PFSK-1 (cell line): ENCODE measurements at regions not wholly inside any gene's neighbourhood (a gene's known extent, or its start where the extent isn't known, plus 50 kb on each side); places are given as distances from the start of the nearest gene placed in this dataset.

ENCODE experiments used
- POLR2AphosphoS5 ChIP-seq: IDR thresholded peaks from 2 replicates; pipeline ENCODE4 v1.6.1; 2012; ENCODE audit warnings: low read depth, mild to moderate bottlenecking, control low read depth, low read length, moderate library complexity
- SIN3A ChIP-seq: IDR thresholded peaks from 2 replicates; pipeline ENCODE4 v1.6.1; 2012; ENCODE audit warnings: mild to moderate bottlenecking, low read length, moderate library complexity, borderline replicate concordance; ENCODE audit not compliant: insufficient read depth
- TAF1 ChIP-seq: IDR thresholded peaks from 2 replicates; pipeline ENCODE4 v1.6.1; 2012; ENCODE audit warnings: low read length, control low read depth, borderline replicate concordance; ENCODE audit not compliant: insufficient read depth

DNA sequence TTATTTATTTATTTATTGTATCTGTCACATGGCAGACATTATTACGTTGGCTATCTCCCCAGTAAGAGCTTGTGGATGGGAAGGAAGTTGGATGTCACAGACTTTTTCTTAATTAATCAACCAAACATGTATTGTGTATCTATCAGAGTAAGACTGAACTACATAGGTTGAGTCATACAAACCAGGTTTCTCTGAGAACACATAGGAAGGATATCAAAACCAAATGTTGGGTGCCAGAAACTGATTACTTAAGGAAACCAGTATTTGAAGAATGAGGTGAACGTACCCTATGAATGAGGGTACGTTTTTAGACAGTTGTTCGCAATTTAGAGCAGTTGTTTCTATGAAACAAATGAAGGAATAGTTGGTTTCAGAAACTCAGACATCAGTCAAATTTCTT, 136.4 kb downstream of the SLC17A6 start:
- TF ChIP-seq POLR2AphosphoS5, result no peak
- no peak for TF ChIP-seq SIN3A
- TF ChIP-seq TAF1, result peak; percentile 36; the same call in 1 of the 2 replicates
